PC-3 (cell line): ENCODE measurements at regions not wholly inside any gene's neighbourhood (a gene's known extent, or its start where the extent isn't known, plus 50 kb on each side); places are given as distances from the start of the nearest gene placed in this dataset.
A peak's percentile ranks its signal among the peaks of the same experiment; 100 is the strongest.

Experiments used
- ATAC-seq: fragments of 200-7000 bp; cut with Tn5 transposase; 2 replicates; pipeline ENCODE4 v1.9.1; 2020; ENCODE audit warnings: mild to moderate bottlenecking, moderate library complexity
- BruUV-seq: library from RNA; stranded (reverse); fragments of 400-500 nt; replicated peaks from 2 replicates; lab custom pipeline; 2021; lab: Mats Ljungman, UMichigan
- CTCF ChIA-PET: fragments of 300-600 bp; sonication (Branson Sonifier 250); formaldehyde crosslinking; loops from one replicate; lab custom pipeline; 2022; ENCODE audit warnings: antibody characterized with exemption; lab: Charles Lee
- POLR2A ChIA-PET: fragments of 300-600 bp; sonication (Branson Sonifier 250); formaldehyde crosslinking; loops from one replicate; lab custom pipeline; 2022; ENCODE audit warnings: antibody characterized with exemption; ENCODE audit not compliant: unreplicated experiment; lab: Charles Lee
- DNase-seq: peaks from one replicate; pipeline ENCODE4 v3.0.0-alpha.2; 2015
- H2AFZ ChIP-seq: fragments of 300-600 bp; sonication (generic); 2 replicates; pipeline ENCODE4 v1.6.0; 2016; ENCODE audit warnings: antibody characterized with exemption, low read length
- H3F3A ChIP-seq: fragments of 300-600 bp; sonication (generic); one replicate; pipeline ENCODE4 v1.6.0; 2017; ENCODE audit warnings: antibody characterized with exemption, low read length, control low read depth, mild to moderate bottlenecking; ENCODE audit not compliant: unreplicated experiment
- H3K27ac ChIP-seq: fragments of 300-600 bp; sonication (generic); 2 replicates; pipeline ENCODE4 v1.5.1; 2016; ENCODE audit warnings: mild to moderate bottlenecking, low read length
- H3K27me3 ChIP-seq: fragments of 300-600 bp; sonication (generic); 2 replicates; pipeline ENCODE4 v1.6.1; 2016; ENCODE audit warnings: low read length, mixed read lengths
- H3K36me3 ChIP-seq: fragments of 300-600 bp; sonication (generic); 2 replicates; pipeline ENCODE4 v1.6.1; 2016; ENCODE audit warnings: low read depth, mixed run types, low read length, mixed read lengths
- H3K4me1 ChIP-seq: fragments of 300-600 bp; sonication (generic); 2 replicates; pipeline ENCODE4 v1.5.1; 2016; ENCODE audit warnings: low read length; ENCODE audit not compliant: insufficient read depth
- H3K4me2 ChIP-seq: fragments of 300-600 bp; sonication (generic); 2 replicates; pipeline ENCODE4 v1.6.0; 2016; ENCODE audit warnings: low read length
- H3K4me3 ChIP-seq: fragments of 300-600 bp; sonication (generic); 2 replicates; pipeline ENCODE4 v1.5.1; 2016; ENCODE audit warnings: mild to moderate bottlenecking, low read length, mixed read lengths
- H3K79me2 ChIP-seq: fragments of 300-600 bp; sonication (generic); 2 replicates; pipeline ENCODE4 v1.6.1; 2017; ENCODE audit warnings: low read length, mixed read lengths
- H3K9ac ChIP-seq: fragments of 300-600 bp; sonication (generic); 2 replicates; pipeline ENCODE4 v1.6.0; 2016; ENCODE audit warnings: mild to moderate bottlenecking, low read length
- H3K9me2 ChIP-seq: fragments of 300-600 bp; sonication (generic); replicated peaks from 2 replicates; pipeline ENCODE4 v1.6.1; 2016; ENCODE audit warnings: mixed run types, low read length, mixed read lengths
- H3K9me3 ChIP-seq: fragments of 300-600 bp; sonication (generic); 2 replicates; pipeline ENCODE4 v1.6.1; 2016; ENCODE audit warnings: low read length, mixed read lengths
- H4K20me1 ChIP-seq: fragments of 300-600 bp; sonication (generic); 2 replicates; pipeline ENCODE4 v1.6.1; 2016; ENCODE audit warnings: low read length, mixed read lengths
- EZH2 ChIP-seq: fragments of 300-600 bp; sonication (generic); IDR thresholded peaks from one replicate; pipeline ENCODE4 v1.6.1; 2017; ENCODE audit warnings: antibody characterized with exemption, mild to moderate bottlenecking, low read length; ENCODE audit not compliant: unreplicated experiment
- EZH2phosphoT487 ChIP-seq: fragments of 300-600 bp; sonication (generic); IDR thresholded peaks from 2 replicates; pipeline ENCODE4 v1.6.1; 2018; ENCODE audit warnings: mild to moderate bottlenecking, antibody characterized with exemption, low read length, borderline replicate concordance
- intact Hi-C: fragments of 100-400 bp; cut with micrococcal nuclease; formaldehyde crosslinking; loops from 2 replicates; pipeline ENCODE4 v1.9.0; 2023
- TF ChIP-seq, protein P1 (sequence below): fragments of 300-600 bp; sonication (generic); conservative IDR thresholded peaks from 2 replicates; pipeline ENCODE4 v1.5.1; 2017; ENCODE audit warnings: antibody characterized with exemption, low read depth, mild to moderate bottlenecking, low read length

DNA sequence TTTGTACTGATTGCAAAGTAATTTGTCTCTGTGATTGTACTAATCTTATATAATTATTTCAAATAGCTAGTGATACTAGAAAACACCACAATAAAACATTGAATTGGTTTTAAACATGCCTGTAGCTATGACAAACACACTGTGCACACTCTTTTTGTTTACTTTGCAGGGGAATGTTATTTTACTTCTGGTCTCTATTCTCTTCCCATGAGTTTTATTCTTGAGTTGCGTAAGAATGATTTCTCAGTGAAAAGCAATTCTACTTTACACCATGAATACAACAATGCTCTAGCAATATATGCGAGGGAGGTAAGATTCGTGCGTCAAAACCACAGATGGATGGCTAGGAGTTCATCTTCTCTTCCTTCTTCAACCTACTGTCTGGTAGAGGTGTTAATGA lies 68.4 kb upstream of the PHACTR1 start:
- Histone ChIP-seq H2AFZ (no peak overlapping the region), H3K9me3 (no peaks in the 10 kb centered on the region), H3K36me3 (no peaks in the 10 kb centered on the region), H4K20me1 (no peaks in the 10 kb centered on the region), H3K9me2 (no peaks in the 10 kb centered on the region), H3K27ac (no peak overlapping the region), H3K4me3 (no peak overlapping the region), H3K27me3 (peaks cover 14% of the 10 kb centered on the region), H3K9ac (no peak overlapping the region), H3K4me2 (no peak overlapping the region), H3F3A (no peaks in the 10 kb centered on the region), H3K79me2 (no peaks in the 10 kb centered on the region), H3K4me1 (no peaks in the 10 kb centered on the region)
- ATAC-seq (no peak), DNase-seq (peak; percentile 13)
- TF ChIP-seq, protein P1, sequence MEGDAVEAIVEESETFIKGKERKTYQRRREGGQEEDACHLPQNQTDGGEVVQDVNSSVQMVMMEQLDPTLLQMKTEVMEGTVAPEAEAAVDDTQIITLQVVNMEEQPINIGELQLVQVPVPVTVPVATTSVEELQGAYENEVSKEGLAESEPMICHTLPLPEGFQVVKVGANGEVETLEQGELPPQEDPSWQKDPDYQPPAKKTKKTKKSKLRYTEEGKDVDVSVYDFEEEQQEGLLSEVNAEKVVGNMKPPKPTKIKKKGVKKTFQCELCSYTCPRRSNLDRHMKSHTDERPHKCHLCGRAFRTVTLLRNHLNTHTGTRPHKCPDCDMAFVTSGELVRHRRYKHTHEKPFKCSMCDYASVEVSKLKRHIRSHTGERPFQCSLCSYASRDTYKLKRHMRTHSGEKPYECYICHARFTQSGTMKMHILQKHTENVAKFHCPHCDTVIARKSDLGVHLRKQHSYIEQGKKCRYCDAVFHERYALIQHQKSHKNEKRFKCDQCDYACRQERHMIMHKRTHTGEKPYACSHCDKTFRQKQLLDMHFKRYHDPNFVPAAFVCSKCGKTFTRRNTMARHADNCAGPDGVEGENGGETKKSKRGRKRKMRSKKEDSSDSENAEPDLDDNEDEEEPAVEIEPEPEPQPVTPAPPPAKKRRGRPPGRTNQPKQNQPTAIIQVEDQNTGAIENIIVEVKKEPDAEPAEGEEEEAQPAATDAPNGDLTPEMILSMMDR = no peak
- no peak for TF ChIP-seq EZH2
- no peak for TF ChIP-seq EZH2phosphoT487
- intact Hi-C loops = no loop called here
- BruUV-seq = no TSS peak
- ChIA-PET CTCF (no interaction called here), POLR2A (no interaction called here)

GRCh38 chr6:12649325-12649724 lies 67.2 kb upstream of the PHACTR1 start:
- Histone ChIP-seq H3K4me1 (no peaks in the 10 kb centered on the region), H3F3A (no peaks in the 10 kb centered on the region), H3K27me3 (peaks cover 14% of the 10 kb centered on the region), H3K4me2 (no peak overlapping the region), H3K79me2 (no peaks in the 10 kb centered on the region), H3K9ac (no peak overlapping the region), H3K27ac (no peak overlapping the region), H3K36me3 (no peaks in the 10 kb centered on the region), H3K9me2 (no peaks in the 10 kb centered on the region), H3K9me3 (no peaks in the 10 kb centered on the region), H4K20me1 (no peaks in the 10 kb centered on the region), H2AFZ (no peak overlapping the region), H3K4me3 (no peak overlapping the region)
- ATAC-seq (no peak), DNase-seq (no peak)
- intact Hi-C loops = no loop called here
- TF ChIP-seq EZH2 (no peak), EZH2phosphoT487 (no peak)
- TF ChIP-seq, protein P1 = no peak
- no TSS peak for BruUV-seq
- POLR2A ChIA-PET = no interaction called here
- CTCF ChIA-PET = no interaction called here

- Histone ChIP-seq H3K27ac (no peak overlapping the region), H3K27me3 (peaks cover 35% of the 10 kb centered on the region), H4K20me1 (no peaks in the 10 kb centered on the region), H3F3A (no peaks in the 10 kb centered on the region), H3K4me2 (no peak overlapping the region), H3K4me1 (no peaks in the 10 kb centered on the region), H3K36me3 (no peaks in the 10 kb centered on the region), H3K4me3 (no peak overlapping the region), H3K79me2 (no peaks in the 10 kb centered on the region), H2AFZ (no peak overlapping the region), H3K9me2 (no peaks in the 10 kb centered on the region), H3K9me3 (no peaks in the 10 kb centered on the region), H3K9ac (no peak overlapping the region)
- ChIA-PET CTCF (no interaction called here), POLR2A (no interaction called here)
- no TSS peak for BruUV-seq
- ATAC-seq (no peak), DNase-seq (no peak)
- TF ChIP-seq, protein P1 = no peak
- TF ChIP-seq EZH2phosphoT487 = no peak
- intact Hi-C loops = no loop called here
Measured at GRCh38 chr6:12653486-12653885, 63.1 kb upstream of the PHACTR1 start.
